GM23338 (cell line): ENCODE measurements at regions not wholly inside any gene's neighbourhood (a gene's known extent, or its start where the extent isn't known, plus 50 kb on each side); places are given as distances from the start of the nearest gene placed in this dataset.

ENCODE experiments used
- ATAC-seq: fragments of 200-7000 bp; cut with Tn5 transposase; 3 replicates; pipeline ENCODE4 v1.9.1; 2020
- DNase-seq: peaks from one replicate; pipeline ENCODE4 v3.0.0-alpha.2; 2015; ENCODE audit warnings: low spot score
- H2AFZ ChIP-seq: fragments of 200-600 bp; sonication (generic); 2 replicates; pipeline ENCODE4 v1.8.0; 2016; ENCODE audit warnings: antibody characterized with exemption, mild to moderate bottlenecking, moderate library complexity
- H3F3A ChIP-seq: fragments of 200-600 bp; sonication (generic); replicated peaks from 2 replicates; pipeline ENCODE4 v1.8.0; 2017; ENCODE audit warnings: antibody characterized with exemption, mixed run types, low read depth
- H3K27ac ChIP-seq: fragments of 200-600 bp; sonication (generic); 2 replicates; pipeline ENCODE4 v1.6.1; 2016; ENCODE audit warnings: low read depth
- H3K27me3 ChIP-seq: fragments of 200-600 bp; sonication (generic); 2 replicates; pipeline ENCODE4 v1.8.0; 2016; ENCODE audit warnings: mild to moderate bottlenecking, mixed run types, moderate library complexity; ENCODE audit not compliant: insufficient read depth
- H3K36me3 ChIP-seq: fragments of 200-600 bp; sonication (generic); 2 replicates; pipeline ENCODE4 v1.8.0; 2016; ENCODE audit warnings: mild to moderate bottlenecking; ENCODE audit not compliant: insufficient read depth
- H3K4me1 ChIP-seq: fragments of 200-600 bp; sonication (generic); 2 replicates; pipeline ENCODE4 v1.8.0; 2016; ENCODE audit warnings: mild to moderate bottlenecking, moderate library complexity; ENCODE audit not compliant: insufficient read depth
- H3K4me2 ChIP-seq: fragments of 200-600 bp; sonication (generic); 2 replicates; pipeline ENCODE4 v1.7.1; 2017; ENCODE audit warnings: mixed run types
- H3K4me3 ChIP-seq: fragments of 200-600 bp; sonication (generic); 2 replicates; pipeline ENCODE4 v1.6.1; 2016; ENCODE audit warnings: mixed run types
- H3K79me2 ChIP-seq: fragments of 200-600 bp; sonication (generic); replicated peaks from 2 replicates; pipeline ENCODE4 v1.8.0; 2017; ENCODE audit warnings: mild to moderate bottlenecking; ENCODE audit not compliant: insufficient read depth
- H3K9me2 ChIP-seq: fragments of 200-600 bp; sonication (generic); 2 replicates; pipeline ENCODE4 v1.8.0; 2017; ENCODE audit not compliant: insufficient read depth
- H4K20me1 ChIP-seq: fragments of 200-600 bp; sonication (generic); replicated peaks from 2 replicates; pipeline ENCODE4 v1.8.0; 2017; ENCODE audit warnings: mild to moderate bottlenecking; ENCODE audit not compliant: insufficient read depth
- H3K27ac Mint-ChIP-seq: 2 replicates; pipeline ENCODE4 v1.8.0; 2020; ENCODE audit warnings: inconsistent platforms, mild to moderate bottlenecking, moderate library complexity, mixed read lengths
- H3K27me3 Mint-ChIP-seq: 3 replicates; pipeline ENCODE4 v1.8.0; 2022; ENCODE audit warnings: low read depth, mild to moderate bottlenecking, moderate library complexity, mixed read lengths, inconsistent platforms; ENCODE audit not compliant: insufficient read depth, poor library complexity
- H3K36me3 Mint-ChIP-seq: 3 replicates; pipeline ENCODE4 v1.8.0; 2021; ENCODE audit warnings: low read depth, mild to moderate bottlenecking, inconsistent platforms, moderate library complexity, mixed read lengths
- H3K4me1 Mint-ChIP-seq: 3 replicates; pipeline ENCODE4 v1.8.0; 2020; ENCODE audit warnings: mild to moderate bottlenecking, inconsistent platforms, mixed read lengths
- H3K4me3 Mint-ChIP-seq: 3 replicates; pipeline ENCODE4 v1.8.0; 2021; ENCODE audit warnings: moderate library complexity, mild to moderate bottlenecking, inconsistent platforms, mixed read lengths
- H3K9me3 Mint-ChIP-seq: 3 replicates; pipeline ENCODE4 v1.8.0; 2020; ENCODE audit warnings: moderate library complexity, mild to moderate bottlenecking, inconsistent platforms, mixed read lengths
- CREB1 ChIP-seq: fragments of 250-450 bp; sonication (Bioruptor Pico); IDR thresholded peaks from 2 replicates; pipeline ENCODE4 v1.5.0; 2020; ENCODE audit warnings: low read depth, mild to moderate bottlenecking, moderate library complexity
- EZH2 ChIP-seq: fragments of 200-600 bp; sonication (generic); IDR thresholded peaks from one replicate; pipeline ENCODE4 v1.8.0; 2017; ENCODE audit warnings: antibody characterized with exemption, mild to moderate bottlenecking, low read depth; ENCODE audit not compliant: unreplicated experiment
- EZH2phosphoT487 ChIP-seq: fragments of 200-600 bp; sonication (generic); IDR thresholded peaks from one replicate; pipeline ENCODE4 v1.8.1; 2018; ENCODE audit warnings: antibody characterized with exemption; ENCODE audit not compliant: unreplicated experiment
- JUNB ChIP-seq: IDR thresholded peaks from one replicate; pipeline ENCODE4 v1.6.1; 2016; ENCODE audit warnings: antibody characterized with exemption; ENCODE audit not compliant: unreplicated experiment
- NANOG ChIP-seq: IDR thresholded peaks from 2 replicates; pipeline ENCODE4 v1.6.1; 2016; ENCODE audit warnings: antibody characterized with exemption, borderline replicate concordance
- POLR2AphosphoS5 ChIP-seq: IDR thresholded peaks from 2 replicates; pipeline ENCODE4 v1.6.1; 2016; ENCODE audit warnings: antibody characterized with exemption, low read depth
- STAT1 ChIP-seq: IDR thresholded peaks from one replicate; pipeline ENCODE4 v1.6.1; 2016; ENCODE audit warnings: antibody characterized with exemption; ENCODE audit not compliant: unreplicated experiment
- ZNF114 ChIP-seq: fragments of 250-450 bp; sonication (Bioruptor Pico); IDR thresholded peaks from 2 replicates; pipeline ENCODE4 v1.5.0; 2020; ENCODE audit warnings: mild to moderate bottlenecking, moderate library complexity
- ZNF331 ChIP-seq: fragments of 250-450 bp; sonication (Bioruptor Pico); IDR thresholded peaks from 2 replicates; pipeline ENCODE4 v1.5.0; 2020; ENCODE audit warnings: low read depth, mild to moderate bottlenecking, moderate library complexity
- TF ChIP-seq, protein P1 (sequence below): IDR thresholded peaks from one replicate; pipeline ENCODE4 v1.6.1; 2018; ENCODE audit warnings: antibody characterized with exemption; ENCODE audit not compliant: unreplicated experiment
- TF ChIP-seq, protein P2 (sequence below): fragments of 250-450 bp; sonication (Bioruptor Pico); IDR thresholded peaks from 2 replicates; pipeline ENCODE4 v1.5.0; 2020; ENCODE audit warnings: mild to moderate bottlenecking, moderate library complexity
- TF ChIP-seq, protein P3 (sequence below), 2 experiments: fragments of 200-600 bp in 1 of 2; sonication (generic) in 1 of 2; conservative IDR thresholded peaks; 2 replicates each; pipeline versions ENCODE4 v1.5.1 to v1.6.1; 2016 to 2017; ENCODE audit warnings: antibody characterized with exemption in 2 of 2, low read depth in 2 of 2, mild to moderate bottlenecking in 2 of 2, moderate library complexity in 1 of 2
- TF ChIP-seq, protein P4 (sequence below): IDR thresholded peaks from 2 replicates; pipeline ENCODE4 v1.6.1; 2016; ENCODE audit warnings: antibody characterized with exemption

DNA sequence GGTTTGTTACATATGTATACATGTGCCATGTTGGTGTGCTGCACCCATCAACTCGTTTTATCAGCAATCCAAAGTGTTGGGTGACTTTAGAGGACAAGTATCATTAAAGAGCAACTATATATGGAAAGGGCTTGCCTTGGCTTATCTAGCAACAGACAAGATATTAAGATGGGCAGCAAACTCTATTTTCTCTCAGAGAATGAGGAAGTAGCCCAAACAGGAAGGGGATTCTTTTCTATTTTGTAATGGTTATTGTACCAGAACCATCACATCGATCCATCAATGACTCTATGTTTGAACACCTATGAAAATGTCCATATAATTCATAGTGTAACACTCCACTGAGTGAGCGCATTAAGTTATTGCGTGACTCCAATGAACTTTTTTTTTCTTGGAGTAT is 260.1 kb upstream of the SLC24A2 start:
- no peaks in the 10 kb centered on the region for H4K20me1 ChIP-seq
- H3K9me2 ChIP-seq, result peaks cover 4% of the 10 kb centered on the region; the same call in 1 of the 2 replicates
- ATAC-seq, result no peak
- H3K36me3 Mint-ChIP-seq, result no peaks in the 10 kb centered on the region
- H3K27ac ChIP-seq, result no peak overlapping the region
- no peaks in the 10 kb centered on the region for H3K79me2 ChIP-seq
- H3K4me2 ChIP-seq, result no peak overlapping the region
- H3K27me3 ChIP-seq, result no peaks in the 10 kb centered on the region
- no peaks in the 10 kb centered on the region for H3K9me3 Mint-ChIP-seq
- no peak overlapping the region for H3K27ac Mint-ChIP-seq
- peaks cover 4% of the 10 kb centered on the region; the same call in 1 of the 3 replicates for H3K4me1 Mint-ChIP-seq
- no peaks in the 10 kb centered on the region for H3K36me3 ChIP-seq
- TF ChIP-seq ZNF331 (CRISPR knock-in tag) (no peak), NANOG (no peak), EZH2phosphoT487 (no peak), POLR2AphosphoS5 (no peak), ZNF114 (CRISPR knock-in tag) (no peak), JUNB (no peak), STAT1 (no peak), CREB1 (CRISPR knock-in tag) (no peak), EZH2 (no peak)
- TF ChIP-seq, protein P1, sequence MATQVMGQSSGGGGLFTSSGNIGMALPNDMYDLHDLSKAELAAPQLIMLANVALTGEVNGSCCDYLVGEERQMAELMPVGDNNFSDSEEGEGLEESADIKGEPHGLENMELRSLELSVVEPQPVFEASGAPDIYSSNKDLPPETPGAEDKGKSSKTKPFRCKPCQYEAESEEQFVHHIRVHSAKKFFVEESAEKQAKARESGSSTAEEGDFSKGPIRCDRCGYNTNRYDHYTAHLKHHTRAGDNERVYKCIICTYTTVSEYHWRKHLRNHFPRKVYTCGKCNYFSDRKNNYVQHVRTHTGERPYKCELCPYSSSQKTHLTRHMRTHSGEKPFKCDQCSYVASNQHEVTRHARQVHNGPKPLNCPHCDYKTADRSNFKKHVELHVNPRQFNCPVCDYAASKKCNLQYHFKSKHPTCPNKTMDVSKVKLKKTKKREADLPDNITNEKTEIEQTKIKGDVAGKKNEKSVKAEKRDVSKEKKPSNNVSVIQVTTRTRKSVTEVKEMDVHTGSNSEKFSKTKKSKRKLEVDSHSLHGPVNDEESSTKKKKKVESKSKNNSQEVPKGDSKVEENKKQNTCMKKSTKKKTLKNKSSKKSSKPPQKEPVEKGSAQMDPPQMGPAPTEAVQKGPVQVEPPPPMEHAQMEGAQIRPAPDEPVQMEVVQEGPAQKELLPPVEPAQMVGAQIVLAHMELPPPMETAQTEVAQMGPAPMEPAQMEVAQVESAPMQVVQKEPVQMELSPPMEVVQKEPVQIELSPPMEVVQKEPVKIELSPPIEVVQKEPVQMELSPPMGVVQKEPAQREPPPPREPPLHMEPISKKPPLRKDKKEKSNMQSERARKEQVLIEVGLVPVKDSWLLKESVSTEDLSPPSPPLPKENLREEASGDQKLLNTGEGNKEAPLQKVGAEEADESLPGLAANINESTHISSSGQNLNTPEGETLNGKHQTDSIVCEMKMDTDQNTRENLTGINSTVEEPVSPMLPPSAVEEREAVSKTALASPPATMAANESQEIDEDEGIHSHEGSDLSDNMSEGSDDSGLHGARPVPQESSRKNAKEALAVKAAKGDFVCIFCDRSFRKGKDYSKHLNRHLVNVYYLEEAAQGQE, result no peak
- TF ChIP-seq, protein P2, sequence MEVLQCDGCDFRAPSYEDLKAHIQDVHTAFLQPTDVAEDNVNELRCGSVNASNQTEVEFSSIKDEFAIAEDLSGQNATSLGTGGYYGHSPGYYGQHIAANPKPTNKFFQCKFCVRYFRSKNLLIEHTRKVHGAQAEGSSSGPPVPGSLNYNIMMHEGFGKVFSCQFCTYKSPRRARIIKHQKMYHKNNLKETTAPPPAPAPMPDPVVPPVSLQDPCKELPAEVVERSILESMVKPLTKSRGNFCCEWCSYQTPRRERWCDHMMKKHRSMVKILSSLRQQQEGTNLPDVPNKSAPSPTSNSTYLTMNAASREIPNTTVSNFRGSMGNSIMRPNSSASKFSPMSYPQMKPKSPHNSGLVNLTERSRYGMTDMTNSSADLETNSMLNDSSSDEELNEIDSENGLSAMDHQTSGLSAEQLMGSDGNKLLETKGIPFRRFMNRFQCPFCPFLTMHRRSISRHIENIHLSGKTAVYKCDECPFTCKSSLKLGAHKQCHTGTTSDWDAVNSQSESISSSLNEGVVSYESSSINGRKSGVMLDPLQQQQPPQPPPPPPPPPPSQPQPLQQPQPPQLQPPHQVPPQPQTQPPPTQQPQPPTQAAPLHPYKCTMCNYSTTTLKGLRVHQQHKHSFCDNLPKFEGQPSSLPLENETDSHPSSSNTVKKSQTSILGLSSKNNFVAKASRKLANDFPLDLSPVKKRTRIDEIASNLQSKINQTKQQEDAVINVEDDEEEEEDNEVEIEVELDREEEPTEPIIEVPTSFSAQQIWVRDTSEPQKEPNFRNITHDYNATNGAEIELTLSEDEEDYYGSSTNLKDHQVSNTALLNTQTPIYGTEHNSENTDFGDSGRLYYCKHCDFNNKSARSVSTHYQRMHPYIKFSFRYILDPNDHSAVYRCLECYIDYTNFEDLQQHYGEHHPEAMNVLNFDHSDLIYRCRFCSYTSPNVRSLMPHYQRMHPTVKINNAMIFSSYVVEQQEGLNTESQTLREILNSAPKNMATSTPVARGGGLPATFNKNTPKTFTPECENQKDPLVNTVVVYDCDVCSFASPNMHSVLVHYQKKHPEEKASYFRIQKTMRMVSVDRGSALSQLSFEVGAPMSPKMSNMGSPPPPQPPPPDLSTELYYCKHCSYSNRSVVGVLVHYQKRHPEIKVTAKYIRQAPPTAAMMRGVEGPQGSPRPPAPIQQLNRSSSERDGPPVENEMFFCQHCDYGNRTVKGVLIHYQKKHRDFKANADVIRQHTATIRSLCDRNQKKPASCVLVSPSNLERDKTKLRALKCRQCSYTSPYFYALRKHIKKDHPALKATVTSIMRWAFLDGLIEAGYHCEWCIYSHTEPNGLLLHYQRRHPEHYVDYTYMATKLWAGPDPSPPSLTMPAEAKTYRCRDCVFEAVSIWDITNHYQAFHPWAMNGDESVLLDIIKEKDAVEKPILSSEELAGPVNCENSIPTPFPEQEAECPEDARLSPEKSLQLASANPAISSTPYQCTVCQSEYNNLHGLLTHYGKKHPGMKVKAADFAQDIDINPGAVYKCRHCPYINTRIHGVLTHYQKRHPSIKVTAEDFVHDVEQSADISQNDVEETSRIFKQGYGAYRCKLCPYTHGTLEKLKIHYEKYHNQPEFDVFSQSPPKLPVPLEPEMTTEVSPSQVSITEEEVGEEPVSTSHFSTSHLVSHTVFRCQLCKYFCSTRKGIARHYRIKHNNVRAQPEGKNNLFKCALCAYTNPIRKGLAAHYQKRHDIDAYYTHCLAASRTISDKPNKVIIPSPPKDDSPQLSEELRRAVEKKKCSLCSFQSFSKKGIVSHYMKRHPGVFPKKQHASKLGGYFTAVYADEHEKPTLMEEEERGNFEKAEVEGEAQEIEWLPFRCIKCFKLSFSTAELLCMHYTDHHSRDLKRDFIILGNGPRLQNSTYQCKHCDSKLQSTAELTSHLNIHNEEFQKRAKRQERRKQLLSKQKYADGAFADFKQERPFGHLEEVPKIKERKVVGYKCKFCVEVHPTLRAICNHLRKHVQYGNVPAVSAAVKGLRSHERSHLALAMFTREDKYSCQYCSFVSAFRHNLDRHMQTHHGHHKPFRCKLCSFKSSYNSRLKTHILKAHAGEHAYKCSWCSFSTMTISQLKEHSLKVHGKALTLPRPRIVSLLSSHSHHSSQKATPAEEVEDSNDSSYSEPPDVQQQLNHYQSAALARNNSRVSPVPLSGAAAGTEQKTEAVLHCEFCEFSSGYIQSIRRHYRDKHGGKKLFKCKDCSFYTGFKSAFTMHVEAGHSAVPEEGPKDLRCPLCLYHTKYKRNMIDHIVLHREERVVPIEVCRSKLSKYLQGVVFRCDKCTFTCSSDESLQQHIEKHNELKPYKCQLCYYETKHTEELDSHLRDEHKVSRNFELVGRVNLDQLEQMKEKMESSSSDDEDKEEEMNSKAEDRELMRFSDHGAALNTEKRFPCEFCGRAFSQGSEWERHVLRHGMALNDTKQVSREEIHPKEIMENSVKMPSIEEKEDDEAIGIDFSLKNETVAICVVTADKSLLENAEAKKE, result no peak
- TF ChIP-seq, protein P3, sequence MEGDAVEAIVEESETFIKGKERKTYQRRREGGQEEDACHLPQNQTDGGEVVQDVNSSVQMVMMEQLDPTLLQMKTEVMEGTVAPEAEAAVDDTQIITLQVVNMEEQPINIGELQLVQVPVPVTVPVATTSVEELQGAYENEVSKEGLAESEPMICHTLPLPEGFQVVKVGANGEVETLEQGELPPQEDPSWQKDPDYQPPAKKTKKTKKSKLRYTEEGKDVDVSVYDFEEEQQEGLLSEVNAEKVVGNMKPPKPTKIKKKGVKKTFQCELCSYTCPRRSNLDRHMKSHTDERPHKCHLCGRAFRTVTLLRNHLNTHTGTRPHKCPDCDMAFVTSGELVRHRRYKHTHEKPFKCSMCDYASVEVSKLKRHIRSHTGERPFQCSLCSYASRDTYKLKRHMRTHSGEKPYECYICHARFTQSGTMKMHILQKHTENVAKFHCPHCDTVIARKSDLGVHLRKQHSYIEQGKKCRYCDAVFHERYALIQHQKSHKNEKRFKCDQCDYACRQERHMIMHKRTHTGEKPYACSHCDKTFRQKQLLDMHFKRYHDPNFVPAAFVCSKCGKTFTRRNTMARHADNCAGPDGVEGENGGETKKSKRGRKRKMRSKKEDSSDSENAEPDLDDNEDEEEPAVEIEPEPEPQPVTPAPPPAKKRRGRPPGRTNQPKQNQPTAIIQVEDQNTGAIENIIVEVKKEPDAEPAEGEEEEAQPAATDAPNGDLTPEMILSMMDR (conservative IDR thresholded peaks at IDR 0.05; ENCODE audit: low read depth in 2 of 2), result no peak
- TF ChIP-seq, protein P4, sequence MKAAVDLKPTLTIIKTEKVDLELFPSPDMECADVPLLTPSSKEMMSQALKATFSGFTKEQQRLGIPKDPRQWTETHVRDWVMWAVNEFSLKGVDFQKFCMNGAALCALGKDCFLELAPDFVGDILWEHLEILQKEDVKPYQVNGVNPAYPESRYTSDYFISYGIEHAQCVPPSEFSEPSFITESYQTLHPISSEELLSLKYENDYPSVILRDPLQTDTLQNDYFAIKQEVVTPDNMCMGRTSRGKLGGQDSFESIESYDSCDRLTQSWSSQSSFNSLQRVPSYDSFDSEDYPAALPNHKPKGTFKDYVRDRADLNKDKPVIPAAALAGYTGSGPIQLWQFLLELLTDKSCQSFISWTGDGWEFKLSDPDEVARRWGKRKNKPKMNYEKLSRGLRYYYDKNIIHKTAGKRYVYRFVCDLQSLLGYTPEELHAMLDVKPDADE, result no peak
- no peak for DNase-seq
- H3K4me1 ChIP-seq, result no peaks in the 10 kb centered on the region
- no peaks in the 10 kb centered on the region for H3F3A ChIP-seq
- no peak overlapping the region for H3K4me3 ChIP-seq
- H3K4me3 Mint-ChIP-seq, result no peak overlapping the region
- H2AFZ ChIP-seq, result no peak overlapping the region
- no peaks in the 10 kb centered on the region for H3K27me3 Mint-ChIP-seq
